H1 (cell line): ENCODE measurements at regions not wholly inside any gene's neighbourhood (a gene's known extent, or its start where the extent isn't known, plus 50 kb on each side); places are given as distances from the start of the nearest gene placed in this dataset.

Experiments
- CTCF ChIP-seq, 3 experiments: IDR thresholded peaks; 1 replicate in 2 of 3; 2 replicates in 1 of 3; pipeline versions ENCODE4 v1.5.1 to v1.6.1; 2011; ENCODE audit warnings: low read length in 3 of 3, mild to moderate bottlenecking in 3 of 3, inconsistent platforms in 2 of 3, low read depth in 1 of 3, moderate library complexity in 1 of 3; ENCODE audit not compliant: insufficient read depth in 1 of 3; ENCODE audit errors: control extremely low read depth in 1 of 3
- EGR1 ChIP-seq: IDR thresholded peaks from 2 replicates; pipeline ENCODE4 v1.6.1; 2011; ENCODE audit warnings: low read depth, low read length, borderline replicate concordance
- MAX ChIP-seq: IDR thresholded peaks from 2 replicates; pipeline ENCODE4 v1.6.1; 2012; ENCODE audit warnings: inconsistent platforms
- POLR2A ChIP-seq, 2 experiments: IDR thresholded peaks; 1 replicate in 1 of 2; 2 replicates in 1 of 2; pipeline ENCODE4 v1.6.1; 2011; ENCODE audit warnings: low read depth in 2 of 2, low read length in 2 of 2, mild to moderate bottlenecking in 2 of 2; ENCODE audit errors: control extremely low read depth in 1 of 2
- TAF7 ChIP-seq: optimal IDR thresholded peaks from 2 replicates; pipeline ENCODE3; 2011; ENCODE audit warnings: low read depth, mild to moderate bottlenecking, inconsistent platforms, low read length, moderate library complexity, borderline replicate concordance

GRCh38 chr18:75137346-75137877 lies 71.5 kb downstream of the PTGR3 start:
- TF ChIP-seq CTCF (IDR thresholded peaks at IDR 0.05; ENCODE audit: control extremely low read depth in 1 of 3, insufficient read depth in 1 of 3, low read depth in 1 of 3, low read length in 3 of 3) (no peak), EGR1 (no peak), TAF7 (no peak), POLR2A (IDR thresholded peaks at IDR 0.05; ENCODE audit: control extremely low read depth in 1 of 2, low read depth in 2 of 2, low read length in 2 of 2) (no peak), MAX (no peak)
